Chondrocyte (in vitro differentiated cells): ENCODE measurements at regions not wholly inside any gene's neighbourhood (a gene's known extent, or its start where the extent isn't known, plus 50 kb on each side); places are given as distances from the start of the nearest gene placed in this dataset.
A peak's percentile ranks its signal among the peaks of the same experiment; 100 is the strongest.

Experiments
- DNase-seq: peaks from one replicate; pipeline ENCODE4 v3.0.0; 2021; ENCODE audit warnings: mixed read lengths, low spot score
- H3K27ac Mint-ChIP-seq: one replicate; pipeline ENCODE4 v1.8.0; 2021; ENCODE audit warnings: mild to moderate bottlenecking, moderate library complexity, mixed read lengths; ENCODE audit not compliant: unreplicated experiment
- H3K27me3 Mint-ChIP-seq: 2 replicates; pipeline ENCODE4 v1.8.0; 2021; ENCODE audit warnings: low read depth, mixed read lengths
- H3K36me3 Mint-ChIP-seq: 2 replicates; pipeline ENCODE4 v1.8.0; 2021; ENCODE audit warnings: low read depth, mixed read lengths
- H3K4me1 Mint-ChIP-seq: 2 replicates; pipeline ENCODE4 v1.8.0; 2021; ENCODE audit warnings: low read depth, mild to moderate bottlenecking, mixed read lengths
- H3K4me3 Mint-ChIP-seq: one replicate; pipeline ENCODE4 v1.8.0; 2021; ENCODE audit warnings: mild to moderate bottlenecking, moderate library complexity, mixed read lengths; ENCODE audit not compliant: unreplicated experiment
- H3K9me3 Mint-ChIP-seq: 2 replicates; pipeline ENCODE4 v1.8.0; 2021; ENCODE audit warnings: low read depth, mixed read lengths
- TF ChIP-seq, protein P1 (sequence below): fragments of 200-600 bp; sonication (generic); IDR thresholded peaks from 2 replicates; pipeline ENCODE4 v1.5.0; 2021; ENCODE audit warnings: antibody characterized with exemption, mild to moderate bottlenecking, moderate library complexity

DNA sequence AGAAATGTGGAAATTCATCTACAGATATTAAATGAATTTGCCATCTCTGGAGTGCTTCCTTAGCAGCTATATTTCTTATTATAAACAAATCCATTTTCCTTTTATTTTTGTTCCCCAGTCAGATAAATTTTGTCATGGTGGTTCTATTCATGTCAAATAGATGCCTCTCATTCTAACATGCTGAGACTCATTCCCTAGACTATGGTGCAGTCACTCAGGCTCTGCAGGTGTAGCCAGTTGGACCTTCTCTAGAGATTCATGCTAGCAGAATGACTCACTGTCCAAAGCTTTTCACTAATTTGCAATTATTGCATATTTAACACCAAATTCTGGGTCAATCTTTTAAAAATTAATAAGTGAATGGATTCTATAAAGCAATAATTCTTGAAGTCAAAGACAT, 1392.7 kb downstream of the PCDH7 start:
- Mint-ChIP-seq H3K36me3 (no peaks in the 10 kb centered on the region), H3K4me1 (peaks cover 21% of the 10 kb centered on the region), H3K9me3 (no peaks in the 10 kb centered on the region), H3K27me3 (no peaks in the 10 kb centered on the region), H3K4me3 (no peak overlapping the region), H3K27ac (no peak overlapping the region)
- DNase-seq: no peak
- TF ChIP-seq, protein P1, sequence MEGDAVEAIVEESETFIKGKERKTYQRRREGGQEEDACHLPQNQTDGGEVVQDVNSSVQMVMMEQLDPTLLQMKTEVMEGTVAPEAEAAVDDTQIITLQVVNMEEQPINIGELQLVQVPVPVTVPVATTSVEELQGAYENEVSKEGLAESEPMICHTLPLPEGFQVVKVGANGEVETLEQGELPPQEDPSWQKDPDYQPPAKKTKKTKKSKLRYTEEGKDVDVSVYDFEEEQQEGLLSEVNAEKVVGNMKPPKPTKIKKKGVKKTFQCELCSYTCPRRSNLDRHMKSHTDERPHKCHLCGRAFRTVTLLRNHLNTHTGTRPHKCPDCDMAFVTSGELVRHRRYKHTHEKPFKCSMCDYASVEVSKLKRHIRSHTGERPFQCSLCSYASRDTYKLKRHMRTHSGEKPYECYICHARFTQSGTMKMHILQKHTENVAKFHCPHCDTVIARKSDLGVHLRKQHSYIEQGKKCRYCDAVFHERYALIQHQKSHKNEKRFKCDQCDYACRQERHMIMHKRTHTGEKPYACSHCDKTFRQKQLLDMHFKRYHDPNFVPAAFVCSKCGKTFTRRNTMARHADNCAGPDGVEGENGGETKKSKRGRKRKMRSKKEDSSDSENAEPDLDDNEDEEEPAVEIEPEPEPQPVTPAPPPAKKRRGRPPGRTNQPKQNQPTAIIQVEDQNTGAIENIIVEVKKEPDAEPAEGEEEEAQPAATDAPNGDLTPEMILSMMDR: no peak

DNA sequence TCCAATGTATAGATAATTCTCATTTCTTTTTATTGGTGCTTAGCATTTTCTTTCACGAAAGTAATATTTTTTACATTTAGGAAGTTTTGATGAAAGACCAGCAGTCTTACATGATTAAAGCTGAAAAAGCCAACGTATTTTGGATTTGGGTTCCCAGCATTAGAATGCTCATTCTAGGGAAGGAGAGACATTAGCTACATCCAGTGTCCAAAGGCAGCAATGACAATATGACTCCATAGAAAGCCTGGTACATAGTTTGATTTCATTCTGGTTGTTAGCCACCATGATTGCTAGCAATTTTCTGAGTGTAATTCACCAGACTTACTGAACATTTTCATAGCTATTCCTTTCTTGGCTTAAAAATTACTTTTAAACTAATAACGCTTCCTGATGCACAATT, 1397.5 kb downstream of the PCDH7 start:
- no peaks in the 10 kb centered on the region for H3K9me3 Mint-ChIP-seq
- no peaks in the 10 kb centered on the region for H3K27me3 Mint-ChIP-seq
- H3K4me1 Mint-ChIP-seq: peaks cover 2% of the 10 kb centered on the region
- H3K27ac Mint-ChIP-seq: no peak overlapping the region
- H3K36me3 Mint-ChIP-seq: no peaks in the 10 kb centered on the region
- TF ChIP-seq, protein P1: peak; percentile 46
- DNase-seq: no peak
- H3K4me3 Mint-ChIP-seq: no peak overlapping the region

- Mint-ChIP-seq H3K27me3 (no peaks in the 10 kb centered on the region), H3K9me3 (no peaks in the 10 kb centered on the region), H3K4me3 (no peak overlapping the region), H3K27ac (no peak overlapping the region), H3K36me3 (no peaks in the 10 kb centered on the region), H3K4me1 (no peaks in the 10 kb centered on the region)
- TF ChIP-seq, protein P1: no peak
- DNase-seq: no peak
Measured at GRCh38 chr4:32119907-32120306, 1399.7 kb downstream of the PCDH7 start.

DNA sequence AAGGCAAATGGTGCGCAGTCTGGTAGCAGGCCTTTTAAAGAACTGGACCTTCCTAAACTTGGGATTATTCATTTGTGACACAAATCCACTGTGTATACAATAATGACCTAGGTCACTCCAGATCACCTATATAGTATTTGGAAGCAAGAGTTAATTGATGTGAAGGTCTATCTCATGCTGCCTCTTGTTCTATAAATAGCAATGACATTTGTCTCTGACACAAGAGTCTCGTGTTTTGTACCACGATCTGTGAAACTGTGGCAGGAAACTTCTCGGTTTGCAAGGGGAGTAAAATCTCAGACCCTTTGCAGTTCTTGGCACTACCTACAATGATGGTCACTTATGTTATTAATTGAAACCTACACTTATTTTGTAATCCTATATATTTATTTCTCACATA, 1408.4 kb downstream of the PCDH7 start:
- H3K4me1 Mint-ChIP-seq: no peaks in the 10 kb centered on the region
- H3K27ac Mint-ChIP-seq: no peak overlapping the region
- DNase-seq: no peak
- H3K27me3 Mint-ChIP-seq: no peaks in the 10 kb centered on the region
- H3K36me3 Mint-ChIP-seq: no peaks in the 10 kb centered on the region
- H3K4me3 Mint-ChIP-seq: no peak overlapping the region
- TF ChIP-seq, protein P1: no peak
- H3K9me3 Mint-ChIP-seq: peaks cover 15% of the 10 kb centered on the region

DNA sequence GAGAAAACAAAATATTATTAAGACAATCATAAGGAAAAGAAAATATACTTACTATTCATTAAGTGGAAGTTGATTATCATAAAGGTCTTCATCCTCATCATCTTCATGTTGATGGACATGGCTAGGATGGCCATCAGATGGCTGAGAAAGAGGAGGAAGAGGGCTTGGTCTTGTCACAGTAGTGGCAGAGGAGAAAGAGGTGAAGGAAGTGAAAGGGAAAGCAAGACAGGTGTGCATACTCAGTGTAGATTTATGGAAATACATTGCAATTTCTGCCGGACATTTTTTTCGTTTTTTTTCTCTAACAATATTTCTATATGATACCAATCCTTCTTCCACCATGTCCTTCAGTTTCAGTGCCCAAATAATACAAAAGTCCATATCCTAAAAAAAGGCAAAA, 1409.8 kb downstream of the PCDH7 start:
- peaks cover 15% of the 10 kb centered on the region for H3K9me3 Mint-ChIP-seq
- H3K4me3 Mint-ChIP-seq: no peak overlapping the region
- H3K27ac Mint-ChIP-seq: no peak overlapping the region
- H3K4me1 Mint-ChIP-seq: no peaks in the 10 kb centered on the region
- H3K27me3 Mint-ChIP-seq: no peaks in the 10 kb centered on the region
- no peak for DNase-seq
- no peaks in the 10 kb centered on the region for H3K36me3 Mint-ChIP-seq
- TF ChIP-seq, protein P1: no peak
